ENCODE measurements at regions not wholly inside any gene's neighbourhood (a gene's known extent, or its start where the extent isn't known, plus 50 kb on each side); places are given as distances from the start of the nearest gene placed in this dataset.

GRCh38 chr1:17933501-17933900 is 174.1 kb upstream of the IGSF21 start:
- no peak for DNase-seq (ENCODE audit: low spot score)

- DNase-seq (ENCODE audit: low spot score) = no peak
Measured at GRCh38 chr1:17933971-17934370, 173.6 kb upstream of the IGSF21 start.

DNA sequence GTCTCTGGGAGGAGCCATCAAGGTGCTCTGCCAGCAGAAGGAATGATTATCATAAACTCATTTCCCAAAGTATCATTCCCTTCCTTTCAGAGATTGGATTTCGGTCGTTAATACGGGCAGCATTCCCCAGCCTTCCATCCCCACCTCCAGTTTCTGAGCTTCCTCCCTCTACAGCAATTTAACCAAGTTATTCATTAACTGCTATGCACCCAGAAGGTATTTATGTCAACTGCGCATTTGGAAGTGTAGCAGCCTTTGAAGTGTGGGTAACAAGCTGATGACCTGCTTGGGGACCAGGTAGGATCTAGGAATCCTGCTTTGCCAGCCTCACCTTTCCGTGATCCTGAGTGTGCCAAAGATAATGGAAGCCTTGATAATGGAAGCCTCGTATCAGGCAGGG is 172.4 kb upstream of the IGSF21 start:
- no peak for DNase-seq (ENCODE audit: low spot score)

GRCh38 chr1:17941431-17942189 is 166.0 kb upstream of the IGSF21 start:
- no peak for DNase-seq (ENCODE audit: low spot score)

DNA sequence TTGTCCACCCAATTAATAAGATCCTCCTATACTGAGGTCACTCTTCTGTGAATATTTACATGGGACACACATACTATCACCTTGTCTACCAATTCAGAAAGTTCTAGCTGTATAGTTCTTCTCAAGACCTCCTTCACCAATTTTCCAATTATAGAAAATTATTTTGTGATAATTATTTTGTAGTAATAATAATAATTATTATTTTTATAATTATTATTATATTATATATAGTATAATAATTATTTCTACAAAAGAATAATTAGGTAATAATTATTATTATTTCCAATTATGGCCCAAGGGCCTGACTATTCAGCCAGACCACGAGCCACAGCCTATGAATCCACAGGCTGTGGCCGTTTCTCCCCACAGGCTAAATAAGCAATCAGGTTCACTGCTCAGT is 164.1 kb upstream of the IGSF21 start:
- DNase-seq (ENCODE audit: low spot score) = no peak

GRCh38 chr1:17944646-17945045 is 163.0 kb upstream of the IGSF21 start:
- no peak for DNase-seq (ENCODE audit: low spot score)

DNA sequence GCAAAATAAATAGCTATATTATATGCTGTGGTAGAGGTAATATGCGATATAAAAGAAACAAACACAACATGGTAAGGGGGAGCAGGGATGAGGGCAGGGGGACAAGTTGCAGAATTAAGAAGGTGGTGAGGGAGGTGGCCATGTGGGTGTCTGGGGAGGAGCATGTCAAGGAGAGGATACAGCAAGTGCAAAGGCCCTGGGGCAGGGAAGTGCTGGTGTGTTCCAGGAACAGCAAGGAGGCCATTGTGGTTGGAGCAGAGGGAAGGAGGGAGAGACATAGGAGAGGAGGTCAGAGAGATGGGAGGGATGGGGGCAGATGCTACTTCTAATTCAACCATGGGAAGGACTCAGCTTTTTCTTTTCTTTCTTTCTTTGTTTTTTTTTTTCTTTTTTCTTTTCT is 161.2 kb upstream of the IGSF21 start:
- no peak for DNase-seq (ENCODE audit: low spot score)

DNA sequence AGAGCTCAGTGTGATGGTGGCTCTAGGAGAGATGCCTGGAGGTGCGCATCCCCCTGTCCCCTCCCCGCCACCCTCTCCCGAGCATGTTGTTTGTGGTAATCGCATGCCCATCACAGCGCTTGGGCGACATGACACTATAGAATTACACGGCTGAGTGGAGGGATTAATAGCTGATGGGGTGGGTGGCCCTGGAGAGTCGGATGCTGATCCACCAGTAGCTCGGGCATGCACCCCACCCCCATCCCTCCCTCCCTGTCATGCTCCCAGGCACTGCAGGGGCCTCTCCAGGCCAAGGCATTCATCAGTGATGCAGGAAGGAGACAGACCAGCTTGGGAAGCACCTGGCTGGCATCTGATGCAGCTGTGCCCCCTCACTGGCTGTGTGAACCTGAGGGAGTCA is 159.0 kb upstream of the IGSF21 start:
- DNase-seq (ENCODE audit: low spot score) = no peak

GRCh38 chr1:17949511-17949910 is 158.1 kb upstream of the IGSF21 start:
- no peak for DNase-seq (ENCODE audit: low spot score)

- no peak for DNase-seq (ENCODE audit: low spot score)
Measured at GRCh38 chr1:17950728-17951127, 156.9 kb upstream of the IGSF21 start.

DNA sequence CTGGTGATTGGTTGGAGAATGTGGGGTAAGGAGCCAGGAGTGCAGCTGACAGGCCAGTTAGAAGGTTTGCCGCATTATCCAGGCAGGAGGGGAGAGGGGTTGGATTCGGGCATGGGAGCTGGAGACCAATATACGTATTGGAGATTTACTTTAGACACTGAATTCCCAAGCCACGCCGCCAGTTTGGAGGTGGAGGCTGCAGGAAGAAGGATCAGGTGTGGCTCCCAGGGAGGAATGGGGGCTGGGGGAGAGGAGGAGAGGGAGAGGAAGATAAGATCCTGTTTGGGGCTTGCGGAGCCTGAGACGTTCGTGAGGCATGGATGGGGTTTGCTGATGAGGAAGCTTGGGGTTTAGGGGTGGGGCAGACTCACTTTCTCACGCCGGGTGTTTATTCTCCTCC is 155.1 kb upstream of the IGSF21 start:
- DNase-seq (ENCODE audit: low spot score) = no peak

GRCh38 chr1:17953921-17954320 is 153.7 kb upstream of the IGSF21 start:
- DNase-seq (ENCODE audit: low spot score) = no peak

GRCh38 chr1:17955302-17956285 is 152.0 kb upstream of the IGSF21 start:
- no peak for DNase-seq (ENCODE audit: low spot score)

GRCh38 chr1:17957588-17958267 is 149.9 kb upstream of the IGSF21 start:
- DNase-seq (ENCODE audit: low spot score) = no peak

DNA sequence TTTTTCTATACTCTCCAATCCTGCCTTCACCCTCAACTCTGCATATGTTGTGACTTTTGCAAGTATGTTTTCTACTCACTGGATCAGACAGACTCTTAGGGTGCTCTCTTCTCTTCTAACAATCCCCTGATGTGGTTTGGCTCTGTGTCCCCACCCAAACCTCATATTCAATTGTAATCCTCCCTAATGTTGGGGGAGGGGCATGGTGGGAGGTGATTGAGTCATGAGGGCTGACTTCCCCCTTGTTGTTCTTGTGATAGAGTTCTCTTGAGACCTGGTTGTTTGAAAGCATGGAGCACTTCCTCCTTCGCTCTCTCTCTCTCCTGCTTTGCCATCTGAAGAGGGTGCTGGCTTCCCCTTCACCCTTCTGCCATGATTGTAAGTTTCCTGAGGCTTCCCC is 148.9 kb upstream of the IGSF21 start:
- DNase-seq (ENCODE audit: low spot score) = no peak

DNA sequence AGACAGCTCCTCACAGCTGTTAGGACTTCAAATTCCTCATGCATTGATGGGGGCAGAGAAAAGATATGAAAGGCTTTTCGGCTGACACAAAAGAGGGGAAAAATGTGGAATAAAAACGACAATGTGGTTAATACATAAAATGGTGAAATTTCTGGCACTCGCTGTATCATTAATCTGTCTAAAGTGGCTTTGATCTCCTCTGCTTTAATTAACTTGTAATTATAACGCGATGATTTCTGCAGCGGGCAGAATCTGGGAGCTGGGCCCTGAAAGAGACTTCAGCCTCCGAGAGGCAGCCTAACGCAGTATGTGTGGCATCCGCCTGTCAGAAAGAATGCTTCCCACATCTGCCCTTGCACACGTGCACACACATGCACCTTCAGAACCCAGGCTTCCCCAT is 144.1 kb upstream of the IGSF21 start:
- no peak for DNase-seq (ENCODE audit: low spot score)

- DNase-seq (ENCODE audit: low spot score) = no peak
Measured at GRCh38 chr1:17965515-17966100, 142.0 kb upstream of the IGSF21 start.

GRCh38 chr1:17966341-17966740 is 141.3 kb upstream of the IGSF21 start:
- no peak for DNase-seq (ENCODE audit: low spot score)

- no peak for DNase-seq (ENCODE audit: low spot score)
Measured at GRCh38 chr1:17967623-17968255, 139.9 kb upstream of the IGSF21 start.

GRCh38 chr1:17970757-17971156 is 136.8 kb upstream of the IGSF21 start:
- DNase-seq (ENCODE audit: low spot score) = no peak

GRCh38 chr1:17973694-17974093 is 133.9 kb upstream of the IGSF21 start:
- no peak for DNase-seq (ENCODE audit: low spot score)

- no peak for DNase-seq (ENCODE audit: low spot score)
Measured at GRCh38 chr1:17976854-17977253, 130.7 kb upstream of the IGSF21 start.
